Retinal pigment epithelial cell (primary cell): ENCODE measurements at regions not wholly inside any gene's neighbourhood (a gene's known extent, or its start where the extent isn't known, plus 50 kb on each side); places are given as distances from the start of the nearest gene placed in this dataset.

Experiments used
- DNase-seq: peaks from one replicate; pipeline ENCODE4 v3.0.0-alpha.2; 2010; ENCODE audit warnings: low read depth
- H3K4me3 ChIP-seq: 2 replicates; pipeline ENCODE4 v1.5.1; 2011; ENCODE audit warnings: mild to moderate bottlenecking, low read length, control low read depth, moderate library complexity
- TF ChIP-seq, protein P1 (sequence below): conservative IDR thresholded peaks from 2 replicates; pipeline ENCODE4 v1.5.1; 2011; ENCODE audit warnings: low read depth, low read length, control low read depth, inconsistent platforms

DNA sequence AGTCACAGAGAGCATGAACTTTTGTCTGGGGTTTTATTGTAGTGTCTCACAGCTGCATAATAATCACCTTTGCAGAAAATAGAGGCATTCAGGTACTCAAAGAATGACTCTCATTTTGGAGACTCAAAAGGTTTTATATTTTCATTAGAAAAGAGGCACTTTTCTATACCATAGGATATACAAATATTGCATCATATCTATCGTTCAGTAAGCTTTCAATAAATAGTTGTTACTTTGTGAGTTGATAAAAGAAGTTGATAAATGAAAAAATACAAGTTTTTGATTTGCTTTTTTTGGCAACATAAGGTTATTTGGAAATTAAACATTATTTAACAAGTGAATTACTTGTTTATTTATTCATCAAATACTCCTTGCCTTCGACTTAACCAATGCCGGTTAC is 279.9 kb downstream of the ARL4A start:
- no peak for DNase-seq
- TF ChIP-seq, protein P1, sequence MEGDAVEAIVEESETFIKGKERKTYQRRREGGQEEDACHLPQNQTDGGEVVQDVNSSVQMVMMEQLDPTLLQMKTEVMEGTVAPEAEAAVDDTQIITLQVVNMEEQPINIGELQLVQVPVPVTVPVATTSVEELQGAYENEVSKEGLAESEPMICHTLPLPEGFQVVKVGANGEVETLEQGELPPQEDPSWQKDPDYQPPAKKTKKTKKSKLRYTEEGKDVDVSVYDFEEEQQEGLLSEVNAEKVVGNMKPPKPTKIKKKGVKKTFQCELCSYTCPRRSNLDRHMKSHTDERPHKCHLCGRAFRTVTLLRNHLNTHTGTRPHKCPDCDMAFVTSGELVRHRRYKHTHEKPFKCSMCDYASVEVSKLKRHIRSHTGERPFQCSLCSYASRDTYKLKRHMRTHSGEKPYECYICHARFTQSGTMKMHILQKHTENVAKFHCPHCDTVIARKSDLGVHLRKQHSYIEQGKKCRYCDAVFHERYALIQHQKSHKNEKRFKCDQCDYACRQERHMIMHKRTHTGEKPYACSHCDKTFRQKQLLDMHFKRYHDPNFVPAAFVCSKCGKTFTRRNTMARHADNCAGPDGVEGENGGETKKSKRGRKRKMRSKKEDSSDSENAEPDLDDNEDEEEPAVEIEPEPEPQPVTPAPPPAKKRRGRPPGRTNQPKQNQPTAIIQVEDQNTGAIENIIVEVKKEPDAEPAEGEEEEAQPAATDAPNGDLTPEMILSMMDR: no peak
- H3K4me3 ChIP-seq: no peak overlapping the region

DNA sequence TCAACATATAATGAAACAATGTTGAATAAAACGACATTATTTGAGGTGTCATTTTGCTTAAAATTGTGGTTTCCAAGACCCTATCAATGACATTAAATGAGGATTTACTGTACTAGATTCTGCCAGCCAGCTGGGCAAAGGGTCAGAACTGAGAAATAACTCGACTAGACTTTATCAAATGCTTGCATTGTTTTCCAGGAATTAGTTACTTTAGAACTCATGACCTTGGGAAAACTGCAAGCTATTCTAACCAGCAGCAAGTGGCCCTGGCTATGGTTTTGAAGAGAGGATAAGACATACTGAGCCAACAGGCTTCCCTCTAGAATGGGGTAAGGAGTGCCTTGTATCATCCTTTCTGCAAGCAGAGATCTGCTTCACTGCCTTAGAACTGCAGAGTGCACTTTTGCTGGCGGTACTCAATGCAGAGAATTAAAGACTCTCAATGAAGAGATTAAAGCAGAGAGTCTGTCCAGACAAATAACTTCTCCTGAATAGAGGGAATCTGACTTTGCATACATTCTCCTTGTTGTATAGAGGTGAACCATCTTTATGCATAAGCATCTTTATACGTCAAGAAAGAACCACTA is 281.5 kb downstream of the ARL4A start:
- no peak for DNase-seq
- TF ChIP-seq, protein P1: no peak
- no peak overlapping the region for H3K4me3 ChIP-seq

DNA sequence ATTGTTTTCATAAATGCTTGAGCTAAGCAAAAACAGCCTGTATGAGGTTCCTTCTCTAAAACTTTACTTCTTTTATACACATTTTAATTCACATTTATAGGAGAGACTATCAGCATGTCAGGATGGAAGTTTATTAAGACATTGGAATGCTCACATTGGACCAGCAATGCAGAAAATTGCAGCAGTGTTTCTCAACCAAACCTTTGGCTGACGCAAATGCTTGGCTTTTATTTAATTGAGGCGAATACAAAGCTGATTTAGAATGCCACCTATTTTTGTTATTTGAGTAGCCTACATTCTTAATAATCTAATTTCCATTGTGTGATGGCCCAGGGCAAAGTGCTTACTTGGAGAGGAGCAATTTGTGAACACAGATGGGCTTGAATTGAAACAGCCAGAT is 283.2 kb downstream of the ARL4A start:
- H3K4me3 ChIP-seq: no peak overlapping the region
- DNase-seq: no peak
- TF ChIP-seq, protein P1: no peak

DNA sequence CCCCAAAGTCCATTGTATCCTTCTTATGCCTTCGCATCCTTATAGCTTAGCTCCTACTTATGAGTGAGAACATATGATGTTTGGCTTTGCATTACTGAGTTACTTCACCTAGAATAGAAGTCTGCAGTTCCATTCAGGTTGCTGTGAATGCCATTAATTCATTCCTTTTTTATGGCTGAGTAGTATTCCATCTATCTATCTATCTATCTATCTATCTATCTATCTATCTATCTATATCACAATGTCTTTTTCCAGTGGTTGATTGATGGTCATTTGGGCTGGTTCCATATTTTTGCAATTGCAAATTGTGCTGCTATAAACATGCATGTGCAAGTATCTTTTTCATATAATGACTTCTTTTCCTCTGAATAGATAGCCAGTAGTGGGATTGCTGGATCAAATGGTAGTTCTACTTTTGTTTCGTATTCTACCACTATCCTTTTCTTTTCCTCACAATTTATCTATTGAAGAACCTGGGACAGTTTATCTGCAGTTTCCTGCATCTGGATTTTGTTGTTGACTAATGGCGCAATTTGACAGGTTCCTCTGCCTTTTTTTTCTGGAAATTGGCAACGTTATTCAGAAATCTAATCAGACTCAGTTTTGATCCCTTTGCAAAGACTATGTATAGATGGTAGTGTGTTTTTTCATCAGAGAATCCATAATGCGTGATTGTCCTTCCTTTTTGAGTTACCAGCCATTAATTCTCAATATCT is 287.2 kb downstream of the ARL4A start:
- TF ChIP-seq, protein P1: no peak
- DNase-seq: no peak
- no peak overlapping the region for H3K4me3 ChIP-seq

DNA sequence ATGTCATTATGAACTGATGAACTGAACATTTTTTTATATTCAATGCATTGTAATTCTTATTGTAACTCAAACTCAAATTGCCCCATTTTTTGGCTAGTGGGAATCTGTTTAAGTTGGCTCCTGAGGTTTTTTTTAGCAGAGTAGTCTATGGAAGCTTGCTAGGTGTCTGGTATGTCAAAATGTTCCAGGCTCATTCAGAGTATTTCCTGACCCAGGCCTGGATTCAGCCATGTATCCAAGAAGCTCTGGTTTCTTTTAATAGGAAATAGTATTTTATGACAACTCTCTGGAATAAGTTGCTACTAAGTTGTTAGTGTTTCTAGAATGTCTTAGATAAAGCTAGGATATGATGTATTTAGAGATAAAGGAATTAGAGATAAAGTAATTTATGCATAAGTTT is 288.0 kb downstream of the ARL4A start:
- H3K4me3 ChIP-seq: no peak overlapping the region
- TF ChIP-seq, protein P1: no peak

DNA sequence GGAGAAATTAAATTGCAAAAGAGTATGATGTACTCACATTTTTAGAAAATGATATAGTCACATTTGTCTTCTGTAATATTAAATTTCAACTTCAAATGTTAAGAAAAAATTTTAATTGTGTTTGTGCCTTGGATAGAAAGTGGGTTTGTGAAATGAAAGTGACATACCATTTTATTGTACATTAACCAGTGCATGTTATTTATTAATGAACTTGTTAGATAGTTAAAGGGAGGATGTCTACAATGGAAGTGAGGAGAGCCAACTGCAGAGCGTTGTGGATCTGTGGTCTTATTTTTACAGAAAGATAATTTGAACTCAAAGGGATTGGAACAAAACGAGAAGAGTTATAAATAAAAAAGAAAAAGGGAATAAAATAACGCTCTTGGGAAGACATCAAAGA is 291.7 kb downstream of the ARL4A start:
- no peak for DNase-seq
- H3K4me3 ChIP-seq: no peak overlapping the region
- TF ChIP-seq, protein P1: no peak

More for the DNA sequence above, 288.0 kb downstream of the ARL4A start:
- DNase-seq: no peak

DNA sequence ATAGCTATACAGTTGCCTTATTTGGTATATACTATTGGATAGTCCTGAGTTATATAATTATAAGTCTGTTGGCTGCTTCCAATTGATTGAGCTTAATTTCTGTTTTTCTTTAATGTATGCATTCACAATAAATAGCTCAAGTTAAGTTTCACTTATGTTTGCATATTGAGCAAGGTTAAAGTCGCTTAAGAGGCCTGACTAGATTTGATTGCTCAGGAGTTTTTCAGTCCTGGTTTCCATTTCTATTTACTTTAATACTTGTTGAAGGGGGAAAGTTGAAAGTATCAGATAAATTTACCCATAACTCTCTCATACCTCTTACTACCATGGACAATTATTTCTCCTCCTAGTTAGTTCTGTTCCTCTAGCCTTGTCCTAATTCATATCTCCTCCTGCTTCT is 294.7 kb downstream of the ARL4A start:
- TF ChIP-seq, protein P1: no peak
- no peak overlapping the region for H3K4me3 ChIP-seq
- DNase-seq: no peak
